HEK293 (cell line): ENCODE measurements at regions not wholly inside any gene's neighbourhood (a gene's known extent, or its start where the extent isn't known, plus 50 kb on each side); places are given as distances from the start of the nearest gene placed in this dataset.

Experiments used
- ELK4 ChIP-seq: IDR thresholded peaks from 2 replicates; pipeline ENCODE4 v1.6.1; 2011; ENCODE audit warnings: mild to moderate bottlenecking, low read depth, low read length, borderline replicate concordance
- GLIS2 ChIP-seq: fragments of 450-650 bp; formaldehyde crosslinking; IDR thresholded peaks from 2 replicates; pipeline ENCODE4 v1.5.1; 2016; ENCODE audit warnings: missing biosample characterization, missing genetic modification characterization
- SP2 ChIP-seq: fragments of 450-650 bp; formaldehyde crosslinking; IDR thresholded peaks from 2 replicates; pipeline ENCODE4 v1.5.1; 2016; ENCODE audit warnings: missing biosample characterization, missing genetic modification characterization
- SP7 ChIP-seq: fragments of 450-650 bp; formaldehyde crosslinking; IDR thresholded peaks from 2 replicates; pipeline ENCODE4 v1.5.1; 2016; ENCODE audit warnings: missing biosample characterization, missing genetic modification characterization
- YY1 ChIP-seq: fragments of 450-650 bp; formaldehyde crosslinking; IDR thresholded peaks from 2 replicates; pipeline ENCODE4 v1.5.1; 2018; ENCODE audit warnings: missing biosample characterization, missing genetic modification characterization
- ZFP37 ChIP-seq: fragments of 450-650 bp; formaldehyde crosslinking; IDR thresholded peaks from 2 replicates; pipeline ENCODE4 v1.5.1; 2016; ENCODE audit warnings: missing biosample characterization, missing genetic modification characterization
- ZFP41 ChIP-seq: fragments of 450-650 bp; formaldehyde crosslinking; IDR thresholded peaks from 2 replicates; pipeline ENCODE4 v1.5.1; 2016; ENCODE audit warnings: missing biosample characterization, missing genetic modification characterization, borderline replicate concordance
- ZNF366 ChIP-seq: fragments of 450-650 bp; formaldehyde crosslinking; conservative IDR thresholded peaks from 2 replicates; pipeline ENCODE4 v1.5.1; 2016; ENCODE audit warnings: missing biosample characterization, missing genetic modification characterization
- ZNF530 ChIP-seq: fragments of 450-650 bp; formaldehyde crosslinking; IDR thresholded peaks from 2 replicates; pipeline ENCODE4 v1.5.1; 2016; ENCODE audit warnings: low read depth, missing biosample characterization, missing genetic modification characterization
- ZNF558 ChIP-seq: fragments of 450-650 bp; formaldehyde crosslinking; IDR thresholded peaks from 2 replicates; pipeline ENCODE4 v1.5.1; 2016; ENCODE audit warnings: missing biosample characterization, missing genetic modification characterization
- ZNF626 ChIP-seq: fragments of 450-650 bp; sonication (Bioruptor Pico); formaldehyde crosslinking; IDR thresholded peaks from 2 replicates; pipeline ENCODE4 v1.5.1; 2018; ENCODE audit warnings: missing biosample characterization, missing genetic modification characterization, inconsistent platforms
- ZNF830 ChIP-seq: fragments of 450-650 bp; IDR thresholded peaks from 2 replicates; pipeline ENCODE4 v1.5.0; 2018; ENCODE audit warnings: missing biosample characterization, missing genetic modification characterization, low read depth, mild to moderate bottlenecking, moderate library complexity
- TF ChIP-seq, protein P1 (sequence below): fragments of 450-650 bp; formaldehyde crosslinking; IDR thresholded peaks from 2 replicates; pipeline ENCODE4 v1.5.1; 2016; ENCODE audit warnings: missing biosample characterization, missing genetic modification characterization
- TF ChIP-seq, protein P2 (sequence below): fragments of 450-650 bp; formaldehyde crosslinking; IDR thresholded peaks from 2 replicates; pipeline ENCODE4 v1.5.1; 2017; ENCODE audit warnings: missing biosample characterization, mild to moderate bottlenecking, missing genetic modification characterization, moderate library complexity

- TF ChIP-seq, protein P1, sequence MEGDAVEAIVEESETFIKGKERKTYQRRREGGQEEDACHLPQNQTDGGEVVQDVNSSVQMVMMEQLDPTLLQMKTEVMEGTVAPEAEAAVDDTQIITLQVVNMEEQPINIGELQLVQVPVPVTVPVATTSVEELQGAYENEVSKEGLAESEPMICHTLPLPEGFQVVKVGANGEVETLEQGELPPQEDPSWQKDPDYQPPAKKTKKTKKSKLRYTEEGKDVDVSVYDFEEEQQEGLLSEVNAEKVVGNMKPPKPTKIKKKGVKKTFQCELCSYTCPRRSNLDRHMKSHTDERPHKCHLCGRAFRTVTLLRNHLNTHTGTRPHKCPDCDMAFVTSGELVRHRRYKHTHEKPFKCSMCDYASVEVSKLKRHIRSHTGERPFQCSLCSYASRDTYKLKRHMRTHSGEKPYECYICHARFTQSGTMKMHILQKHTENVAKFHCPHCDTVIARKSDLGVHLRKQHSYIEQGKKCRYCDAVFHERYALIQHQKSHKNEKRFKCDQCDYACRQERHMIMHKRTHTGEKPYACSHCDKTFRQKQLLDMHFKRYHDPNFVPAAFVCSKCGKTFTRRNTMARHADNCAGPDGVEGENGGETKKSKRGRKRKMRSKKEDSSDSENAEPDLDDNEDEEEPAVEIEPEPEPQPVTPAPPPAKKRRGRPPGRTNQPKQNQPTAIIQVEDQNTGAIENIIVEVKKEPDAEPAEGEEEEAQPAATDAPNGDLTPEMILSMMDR (tag by site-specific recombination): no peak
- TF ChIP-seq ZNF626 (tag by site-specific recombination): no peak
- TF ChIP-seq, protein P2, sequence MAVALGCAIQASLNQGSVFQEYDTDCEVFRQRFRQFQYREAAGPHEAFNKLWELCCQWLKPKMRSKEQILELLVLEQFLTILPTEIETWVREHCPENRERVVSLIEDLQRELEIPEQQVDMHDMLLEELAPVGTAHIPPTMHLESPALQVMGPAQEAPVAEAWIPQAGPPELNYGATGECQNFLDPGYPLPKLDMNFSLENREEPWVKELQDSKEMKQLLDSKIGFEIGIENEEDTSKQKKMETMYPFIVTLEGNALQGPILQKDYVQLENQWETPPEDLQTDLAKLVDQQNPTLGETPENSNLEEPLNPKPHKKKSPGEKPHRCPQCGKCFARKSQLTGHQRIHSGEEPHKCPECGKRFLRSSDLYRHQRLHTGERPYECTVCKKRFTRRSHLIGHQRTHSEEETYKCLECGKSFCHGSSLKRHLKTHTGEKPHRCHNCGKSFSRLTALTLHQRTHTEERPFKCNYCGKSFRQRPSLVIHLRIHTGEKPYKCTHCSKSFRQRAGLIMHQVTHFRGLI (tag by site-specific recombination): no peak
- no peak for TF ChIP-seq SP7 (tag by site-specific recombination)
- TF ChIP-seq ZNF366 (tag by site-specific recombination): no peak
- TF ChIP-seq GLIS2 (tag by site-specific recombination): no peak
- no peak for TF ChIP-seq YY1 (tag by site-specific recombination)
- no peak for TF ChIP-seq ZFP41 (tag by site-specific recombination)
- TF ChIP-seq ZNF830: no peak
- TF ChIP-seq ELK4: no peak
- TF ChIP-seq SP2 (tag by site-specific recombination): no peak
- TF ChIP-seq ZNF530 (tag by site-specific recombination): no peak
- no peak for TF ChIP-seq ZNF558 (tag by site-specific recombination)
- TF ChIP-seq ZFP37 (tag by site-specific recombination): no peak
These were observed 531.9 kb downstream of the NUP35 start for GRCh38 chr2:183656121-183656520.
